Coronary artery (tissue), 2 donors: ENCODE measurements at regions not wholly inside any gene's neighbourhood (a gene's known extent, or its start where the extent isn't known, plus 50 kb on each side); places are given as distances from the start of the nearest gene placed in this dataset.

Experiments
- DNase-seq: peaks from one replicate; pipeline ENCODE4 v3.0.0-alpha.2; 2017; ENCODE audit warnings: low spot score
- H3K27ac ChIP-seq, 2 donors: fragments of 200-600 bp; sonication (generic); one replicate each; pipeline ENCODE4 v1.5.1; 2016 to 2019
- H3K4me3 ChIP-seq: fragments of 200-600 bp; sonication (generic); 2 replicates; pipeline ENCODE4 v1.5.1; 2016; ENCODE audit warnings: mild to moderate bottlenecking, moderate library complexity
- TF ChIP-seq, protein P1 (sequence below): fragments of 200-600 bp; sonication (generic); IDR thresholded peaks from one replicate; pipeline ENCODE4 v1.5.1; 2019; ENCODE audit warnings: antibody characterized with exemption

DNA sequence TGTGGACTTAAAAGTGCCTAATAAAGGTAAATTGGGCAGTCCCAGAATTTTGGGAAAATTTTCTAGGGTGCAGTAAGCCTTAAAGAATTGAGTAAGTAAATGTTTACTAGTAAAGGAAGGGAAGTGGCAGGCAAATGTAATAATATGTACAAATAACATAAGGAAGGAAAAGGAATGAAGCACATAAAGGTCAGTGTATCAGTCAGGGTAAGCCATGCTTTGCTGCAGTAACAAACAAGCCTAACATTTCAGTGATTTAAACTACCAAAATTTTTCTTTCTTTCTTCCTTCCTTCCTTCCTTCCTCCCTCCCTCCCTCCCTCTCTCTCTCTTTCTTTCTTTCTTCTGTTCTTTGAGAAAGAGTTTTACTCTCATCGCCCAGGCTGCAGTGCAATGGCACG is 117.5 kb downstream of the HAO1 start:
- no peak for DNase-seq
- TF ChIP-seq, protein P1, sequence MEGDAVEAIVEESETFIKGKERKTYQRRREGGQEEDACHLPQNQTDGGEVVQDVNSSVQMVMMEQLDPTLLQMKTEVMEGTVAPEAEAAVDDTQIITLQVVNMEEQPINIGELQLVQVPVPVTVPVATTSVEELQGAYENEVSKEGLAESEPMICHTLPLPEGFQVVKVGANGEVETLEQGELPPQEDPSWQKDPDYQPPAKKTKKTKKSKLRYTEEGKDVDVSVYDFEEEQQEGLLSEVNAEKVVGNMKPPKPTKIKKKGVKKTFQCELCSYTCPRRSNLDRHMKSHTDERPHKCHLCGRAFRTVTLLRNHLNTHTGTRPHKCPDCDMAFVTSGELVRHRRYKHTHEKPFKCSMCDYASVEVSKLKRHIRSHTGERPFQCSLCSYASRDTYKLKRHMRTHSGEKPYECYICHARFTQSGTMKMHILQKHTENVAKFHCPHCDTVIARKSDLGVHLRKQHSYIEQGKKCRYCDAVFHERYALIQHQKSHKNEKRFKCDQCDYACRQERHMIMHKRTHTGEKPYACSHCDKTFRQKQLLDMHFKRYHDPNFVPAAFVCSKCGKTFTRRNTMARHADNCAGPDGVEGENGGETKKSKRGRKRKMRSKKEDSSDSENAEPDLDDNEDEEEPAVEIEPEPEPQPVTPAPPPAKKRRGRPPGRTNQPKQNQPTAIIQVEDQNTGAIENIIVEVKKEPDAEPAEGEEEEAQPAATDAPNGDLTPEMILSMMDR = no peak
- H3K4me3 ChIP-seq = no peak overlapping the region
- H3K27ac ChIP-seq = no peak overlapping the region

DNA sequence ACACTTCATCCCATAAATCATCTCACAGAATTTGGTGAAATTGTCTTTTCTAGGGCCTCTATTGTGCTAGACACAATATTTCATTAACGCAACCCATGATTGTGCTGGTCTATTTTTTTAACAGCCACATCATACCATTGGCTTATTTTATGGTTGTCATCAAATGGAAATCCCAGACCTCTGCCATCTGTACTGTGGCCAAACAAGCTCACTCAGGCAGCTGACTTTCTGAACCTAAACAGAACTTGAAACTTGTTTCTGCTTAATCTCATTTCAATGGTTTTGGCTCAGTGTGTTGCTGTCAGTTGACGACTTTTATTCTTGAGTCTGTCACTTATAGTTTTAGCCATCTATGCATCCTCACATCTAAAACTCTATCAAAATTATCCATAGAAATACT is 111.8 kb downstream of the HAO1 start:
- H3K4me3 ChIP-seq = no peak overlapping the region
- H3K27ac ChIP-seq = no peak overlapping the region
- TF ChIP-seq, protein P1 = no peak
- DNase-seq = no peak

DNA sequence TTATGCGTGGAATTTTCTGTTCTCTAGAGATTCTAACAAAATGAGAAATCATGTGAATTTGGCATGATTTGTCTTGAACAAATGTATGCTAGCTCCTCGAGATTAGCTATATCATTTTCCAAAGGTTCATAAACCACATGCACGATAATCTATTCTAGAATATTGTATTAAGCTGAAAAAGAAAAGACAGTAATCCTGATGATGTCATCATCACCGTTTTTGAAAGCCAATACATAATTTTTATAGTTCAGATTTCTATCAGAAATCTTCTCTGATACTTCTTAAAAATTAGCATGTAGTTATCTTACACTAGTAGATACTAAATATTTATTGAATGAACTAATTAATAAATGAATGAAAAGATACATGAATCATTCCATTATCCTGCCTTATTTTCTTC is 111.2 kb downstream of the HAO1 start:
- Histone ChIP-seq H3K27ac (no peak overlapping the region), H3K4me3 (no peak overlapping the region)
- TF ChIP-seq, protein P1 = no peak
- DNase-seq = no peak

DNA sequence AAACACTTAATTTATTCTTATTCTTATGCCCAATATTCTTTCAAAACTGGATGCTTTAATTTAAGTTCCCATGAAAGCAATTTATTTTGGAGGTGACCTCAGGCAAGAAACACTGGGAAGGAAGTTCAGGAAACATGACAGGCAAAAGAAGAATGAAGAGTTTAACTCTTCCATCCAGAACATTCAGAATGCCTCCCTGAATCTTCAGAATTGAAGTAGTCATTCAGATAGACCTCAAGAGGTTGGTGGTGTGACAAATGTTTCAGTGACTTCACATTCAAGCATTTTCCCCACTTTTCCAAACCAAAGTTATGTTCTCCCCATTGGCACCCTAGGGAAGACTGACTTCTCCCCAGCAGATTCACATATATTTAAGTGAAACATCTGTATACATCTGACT is 110.5 kb downstream of the HAO1 start:
- Histone ChIP-seq H3K27ac (no peak overlapping the region), H3K4me3 (no peak overlapping the region)
- TF ChIP-seq, protein P1 = no peak
- DNase-seq = no peak
